ENCODE measurements at regions not wholly inside any gene's neighbourhood (a gene's known extent, or its start where the extent isn't known, plus 50 kb on each side); places are given as distances from the start of the nearest gene placed in this dataset.
"Not testable (repeated sequence)": the region's sequence is repeated elsewhere in the genome, so short reads cannot be mapped to it uniquely, and the experiment has no call there.

GRCh38 chr16:47928008-47928407 lies 227.8 kb downstream of the ABCC12 start:
- intact Hi-C loops (cut with DNase I) = no loop called here
- DNase-seq (ENCODE audit: low spot score) = no peak

GRCh38 chr16:47927330-47927729 lies 228.5 kb downstream of the ABCC12 start:
- DNase-seq (ENCODE audit: low spot score) = no peak
- intact Hi-C loops (cut with DNase I) = no loop called here

GRCh38 chr16:47925811-47926460 lies 229.9 kb downstream of the ABCC12 start:
- intact Hi-C loops (cut with DNase I) = no loop called here
- no peak for DNase-seq (ENCODE audit: low spot score)

- DNase-seq (ENCODE audit: low spot score) = no peak
- intact Hi-C loops (cut with DNase I) = no loop called here
These were observed 230.8 kb downstream of the ABCC12 start for GRCh38 chr16:47924950-47925349.

- DNase-seq (ENCODE audit: low spot score) = no peak
- intact Hi-C loops (cut with DNase I) = no loop called here
These were observed 234.3 kb downstream of the ABCC12 start for GRCh38 chr16:47921535-47921934.

- intact Hi-C loops (cut with DNase I) = no loop called here
These were observed 235.1 kb downstream of the ABCC12 start for GRCh38 chr16:47920709-47921108.

GRCh38 chr16:47917118-47917517 lies 238.7 kb downstream of the ABCC12 start:
- intact Hi-C loops (cut with DNase I) = no loop called here

More at GRCh38 chr16:47920709-47921108, 235.1 kb downstream of the ABCC12 start:
- DNase-seq (ENCODE audit: low spot score) = no peak

GRCh38 chr16:47916266-47916665 lies 239.5 kb downstream of the ABCC12 start:
- intact Hi-C loops (cut with DNase I) = no loop called here
- no peak for DNase-seq (ENCODE audit: low spot score)

More at GRCh38 chr16:47917118-47917517, 238.7 kb downstream of the ABCC12 start:
- no peak for DNase-seq (ENCODE audit: low spot score)

- DNase-seq (ENCODE audit: low spot score) = no peak
- intact Hi-C loops (cut with DNase I) = no loop called here
These were observed 248.7 kb downstream of the ABCC12 start for GRCh38 chr16:47907109-47907508.

- DNase-seq (ENCODE audit: low spot score) = no peak
- intact Hi-C loops (cut with DNase I) = no loop called here
These were observed 250.0 kb downstream of the ABCC12 start for GRCh38 chr16:47905771-47906170.

GRCh38 chr16:47904691-47905090 lies 251.1 kb downstream of the ABCC12 start:
- DNase-seq (ENCODE audit: low spot score) = no peak
- intact Hi-C loops (cut with DNase I) = no loop called here

GRCh38 chr16:47903470-47903869 lies 252.3 kb downstream of the ABCC12 start:
- intact Hi-C loops (cut with DNase I) = no loop called here
- no peak for DNase-seq (ENCODE audit: low spot score)

GRCh38 chr16:47897105-47897504 lies 258.7 kb downstream of the ABCC12 start:
- DNase-seq (ENCODE audit: low spot score); intact Hi-C loops (cut with DNase I): not testable (repeated sequence)

- no peak for DNase-seq (ENCODE audit: low spot score)
- intact Hi-C loops (cut with DNase I) = no loop called here
These were observed 260.6 kb downstream of the ABCC12 start for GRCh38 chr16:47895146-47895545.

GRCh38 chr16:47892999-47893398 lies 262.8 kb downstream of the ABCC12 start:
- DNase-seq (ENCODE audit: low spot score) = no peak
- intact Hi-C loops (cut with DNase I) = no loop called here

GRCh38 chr16:47888734-47889133 lies 267.1 kb downstream of the ABCC12 start:
- intact Hi-C loops (cut with DNase I) = no loop called here
- no peak for DNase-seq (ENCODE audit: low spot score)

- DNase-seq (ENCODE audit: low spot score) = no peak
- intact Hi-C loops (cut with DNase I) = no loop called here
These were observed 267.7 kb downstream of the ABCC12 start for GRCh38 chr16:47888142-47888541.

- intact Hi-C loops (cut with DNase I) = no loop called here
- no peak for DNase-seq (ENCODE audit: low spot score)
These were observed 268.3 kb downstream of the ABCC12 start for GRCh38 chr16:47887496-47887895.

- no peak for DNase-seq (ENCODE audit: low spot score)
- intact Hi-C loops (cut with DNase I) = no loop called here
These were observed 269.0 kb downstream of the ABCC12 start for GRCh38 chr16:47886631-47887415.

GRCh38 chr16:47886139-47886538 lies 269.7 kb downstream of the ABCC12 start:
- DNase-seq (ENCODE audit: low spot score) = no peak

GRCh38 chr16:47885489-47885888 lies 270.3 kb downstream of the ABCC12 start:
- intact Hi-C loops (cut with DNase I) = no loop called here
- DNase-seq (ENCODE audit: low spot score) = no peak

More at GRCh38 chr16:47886139-47886538, 269.7 kb downstream of the ABCC12 start:
- intact Hi-C loops (cut with DNase I) = no loop called here

All from posterior vena cava (tissue), 2 donors.